Islet of Langerhans (tissue), 1 donor: ENCODE measurements at regions not wholly inside any gene's neighbourhood (a gene's known extent, or its start where the extent isn't known, plus 50 kb on each side); places are given as distances from the start of the nearest gene placed in this dataset.
"Not testable (repeated sequence)": the region's sequence is repeated elsewhere in the genome, so short reads cannot be mapped to it uniquely, and the experiment has no call there.

Experiments
- FAIRE-seq: peaks from one replicate; lab custom pipeline; 2011; peaks lifted over from hg19 to GRCh38; lab: Jason Lieb, UNC

GRCh38 chr4:179709961-179710624 lies 2267.9 kb upstream of the AGA start:
- FAIRE-seq = no peak

GRCh38 chr4:179719766-179720450 lies 2277.7 kb upstream of the AGA start:
- FAIRE-seq = no peak

- not testable (repeated sequence) for FAIRE-seq
Observed at GRCh38 chr4:179726491-179726890, 2284.3 kb upstream of the AGA start.

GRCh38 chr4:179728305-179728704 lies 2286.1 kb upstream of the AGA start:
- no peak for FAIRE-seq

GRCh38 chr4:179736820-179737219 lies 2294.6 kb upstream of the AGA start:
- FAIRE-seq = not testable (repeated sequence)

DNA sequence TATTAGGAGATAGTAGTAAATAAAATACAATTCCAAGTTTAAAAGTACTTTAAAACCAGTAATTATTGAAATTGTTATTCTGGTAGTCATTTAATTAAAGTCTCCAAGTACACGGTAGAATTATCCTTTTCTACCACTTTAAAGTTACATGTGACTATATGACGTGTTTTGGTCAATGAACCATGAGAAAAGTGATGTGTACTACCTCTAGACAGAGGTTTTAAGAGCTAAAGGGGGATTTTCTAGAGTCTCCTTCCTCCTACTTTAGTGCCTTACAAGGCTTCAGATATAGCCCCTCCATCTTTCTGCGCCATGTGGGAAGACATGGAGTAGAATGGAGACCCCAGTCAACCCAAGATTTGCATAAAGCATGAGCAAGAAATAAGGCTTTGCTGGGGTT lies 2296.6 kb upstream of the AGA start:
- no peak for FAIRE-seq

- no peak for FAIRE-seq
Observed at GRCh38 chr4:179747218-179747910, 2305.1 kb upstream of the AGA start.

DNA sequence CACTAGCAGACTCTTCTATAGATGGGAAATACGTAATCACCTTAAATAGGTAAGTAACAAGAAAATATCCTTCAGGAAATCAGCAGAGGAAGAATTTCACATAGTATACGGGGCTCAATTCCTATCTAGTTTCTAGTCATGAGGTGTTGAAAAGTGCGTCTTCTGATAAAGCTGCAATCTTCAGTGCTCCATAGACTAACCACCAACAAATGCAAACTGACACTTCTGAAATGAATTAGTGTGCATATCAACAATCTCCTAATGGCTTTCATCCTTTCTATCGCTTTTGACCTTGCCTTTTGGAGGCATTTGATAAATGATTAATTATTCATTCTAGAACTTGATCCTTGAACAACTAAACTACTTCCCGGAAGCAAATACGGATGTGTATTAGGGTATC lies 2306.6 kb upstream of the AGA start:
- FAIRE-seq = no peak

GRCh38 chr4:179750374-179750773 lies 2308.1 kb upstream of the AGA start:
- no peak for FAIRE-seq

GRCh38 chr4:179751669-179752068 lies 2309.4 kb upstream of the AGA start:
- no peak for FAIRE-seq

- FAIRE-seq = no peak
Observed at GRCh38 chr4:179755322-179755721, 2313.1 kb upstream of the AGA start.

DNA sequence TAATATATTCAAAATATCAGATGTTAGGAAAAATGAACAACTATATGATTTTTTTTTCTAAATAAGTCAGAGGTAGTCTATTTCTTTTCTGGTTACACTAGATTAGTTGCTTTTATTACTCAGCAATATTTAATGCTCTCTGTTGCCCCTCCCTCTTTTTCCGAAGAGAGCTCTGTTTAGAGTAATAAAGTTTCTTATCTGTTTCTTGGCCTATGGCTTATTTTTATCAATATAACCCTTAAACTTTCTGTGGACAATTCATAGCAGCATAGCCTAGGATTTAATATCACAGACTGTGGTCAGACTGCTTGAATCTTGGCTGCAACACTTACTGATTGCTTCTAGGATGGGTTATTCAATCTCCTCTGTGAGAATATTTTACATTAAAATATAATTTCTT lies 2315.4 kb upstream of the AGA start:
- FAIRE-seq = no peak

DNA sequence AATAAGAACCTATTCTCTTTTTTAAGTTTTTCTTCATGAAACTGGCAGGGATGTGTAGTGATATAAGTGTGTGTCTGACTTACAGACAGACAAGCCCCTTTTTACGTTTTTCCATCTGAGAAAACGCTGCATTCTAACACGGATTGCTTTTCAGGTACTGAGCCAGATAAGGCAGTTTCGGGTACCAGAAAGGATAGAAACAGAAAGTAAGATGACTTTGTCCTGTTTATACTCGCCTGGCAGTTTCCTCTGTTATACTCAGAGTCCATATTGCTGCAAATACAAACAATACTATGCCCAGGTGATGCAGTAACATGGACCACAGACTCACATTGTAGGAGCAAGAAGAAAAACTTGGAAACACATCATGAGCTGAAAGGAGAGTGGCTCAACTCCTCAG lies 2320.6 kb upstream of the AGA start:
- no peak for FAIRE-seq

DNA sequence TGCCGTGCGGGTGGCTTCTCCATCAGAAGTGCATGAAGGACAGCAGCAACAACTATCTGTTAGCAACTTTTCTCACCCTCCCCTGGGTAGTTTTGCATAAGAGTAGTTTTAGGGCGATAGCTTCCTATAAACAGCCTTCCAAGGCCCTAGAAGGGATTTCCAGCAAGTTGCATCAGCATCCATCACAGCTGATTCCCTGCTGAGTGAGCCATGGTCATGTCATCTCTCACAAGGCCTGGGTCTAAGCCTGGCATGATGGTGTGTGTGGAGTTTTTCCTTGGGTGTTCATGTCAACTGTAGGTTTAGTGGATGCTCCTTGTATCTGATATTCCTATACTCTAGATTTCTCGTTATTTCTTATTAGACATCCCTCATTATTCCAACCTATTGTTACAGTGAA lies 2324.7 kb upstream of the AGA start:
- no peak for FAIRE-seq

GRCh38 chr4:179768996-179769395 lies 2326.8 kb upstream of the AGA start:
- FAIRE-seq = no peak

DNA sequence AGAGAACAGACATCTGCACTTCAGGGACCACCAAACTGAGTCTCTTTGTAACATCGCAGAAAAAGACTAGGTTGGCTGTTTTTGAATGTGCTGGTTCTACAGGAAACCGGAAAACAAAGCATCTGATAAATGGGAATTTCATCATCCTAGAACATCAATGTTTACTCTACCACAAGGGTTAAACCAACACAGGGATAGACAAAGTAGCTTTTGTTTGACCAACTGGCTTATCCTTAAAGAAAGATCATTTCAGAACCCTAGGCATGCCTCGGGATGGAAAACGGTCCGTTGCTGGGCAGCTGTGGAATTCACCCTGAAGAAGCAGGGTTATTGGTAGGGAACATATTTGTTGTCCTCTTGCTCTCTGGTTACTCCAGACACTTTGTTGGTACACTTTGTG lies 2355.5 kb upstream of the AGA start:
- FAIRE-seq = no peak

DNA sequence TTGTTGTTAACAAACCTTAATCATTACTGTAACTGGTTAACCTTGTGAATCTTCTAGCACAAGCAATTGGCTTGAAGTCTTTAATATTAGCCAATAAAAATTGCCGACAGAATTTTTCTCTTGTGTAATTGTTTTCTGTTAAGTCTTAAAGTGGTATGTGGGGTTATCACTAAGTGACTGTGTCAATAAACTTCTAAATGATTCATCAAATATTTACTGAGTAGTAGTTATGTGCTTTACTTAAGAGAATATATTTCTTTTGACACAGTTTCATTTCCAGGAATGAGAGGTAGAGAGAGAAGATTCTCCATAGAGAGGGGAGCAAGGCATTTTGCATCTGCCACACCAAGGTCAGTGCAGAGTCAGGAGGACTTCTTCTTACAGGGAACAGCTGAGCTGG lies 2361.6 kb upstream of the AGA start:
- FAIRE-seq = no peak

DNA sequence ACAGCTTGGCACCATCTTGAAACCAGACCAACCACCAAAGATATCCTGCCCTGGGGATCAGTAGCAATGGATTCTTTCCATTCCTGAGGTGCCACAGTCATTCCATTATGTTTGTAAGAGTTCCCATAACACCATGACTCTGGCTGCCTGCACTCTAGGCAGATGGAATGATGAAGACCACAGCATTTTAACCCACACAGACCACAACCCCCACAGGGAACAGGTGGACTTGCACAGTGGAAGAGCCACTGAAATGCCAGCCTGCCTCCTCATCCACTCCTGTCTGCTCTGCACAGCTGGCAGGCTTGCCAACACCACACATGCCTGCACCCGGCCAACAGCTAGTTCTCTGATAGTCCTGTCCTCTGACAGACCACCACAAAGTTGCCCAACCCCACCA lies 2362.2 kb upstream of the AGA start:
- FAIRE-seq = no peak

DNA sequence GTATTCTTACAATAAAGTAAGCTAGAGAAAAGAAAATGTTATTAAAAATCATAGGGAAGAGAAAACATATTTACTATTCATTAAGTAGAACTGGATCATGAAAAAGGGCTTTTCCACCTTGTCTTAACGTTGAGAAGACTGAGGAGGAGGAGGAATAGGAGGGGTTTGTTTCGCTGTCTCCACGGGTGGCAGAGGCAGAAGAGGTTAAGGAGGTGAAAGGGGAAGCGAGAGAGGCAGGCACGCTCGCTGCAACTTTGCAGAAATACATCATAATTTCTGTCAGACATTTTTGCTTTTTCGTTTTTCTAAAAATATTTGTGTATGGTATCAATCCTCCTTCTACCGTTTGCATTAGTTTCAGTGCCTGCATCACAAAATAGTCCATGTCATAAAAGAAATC lies 2375.1 kb upstream of the AGA start:
- FAIRE-seq = no peak

GRCh38 chr4:179823342-179823741 lies 2381.1 kb upstream of the AGA start:
- FAIRE-seq = no peak

- no peak for FAIRE-seq
Observed at GRCh38 chr4:179831274-179831673, 2389.0 kb upstream of the AGA start.

DNA sequence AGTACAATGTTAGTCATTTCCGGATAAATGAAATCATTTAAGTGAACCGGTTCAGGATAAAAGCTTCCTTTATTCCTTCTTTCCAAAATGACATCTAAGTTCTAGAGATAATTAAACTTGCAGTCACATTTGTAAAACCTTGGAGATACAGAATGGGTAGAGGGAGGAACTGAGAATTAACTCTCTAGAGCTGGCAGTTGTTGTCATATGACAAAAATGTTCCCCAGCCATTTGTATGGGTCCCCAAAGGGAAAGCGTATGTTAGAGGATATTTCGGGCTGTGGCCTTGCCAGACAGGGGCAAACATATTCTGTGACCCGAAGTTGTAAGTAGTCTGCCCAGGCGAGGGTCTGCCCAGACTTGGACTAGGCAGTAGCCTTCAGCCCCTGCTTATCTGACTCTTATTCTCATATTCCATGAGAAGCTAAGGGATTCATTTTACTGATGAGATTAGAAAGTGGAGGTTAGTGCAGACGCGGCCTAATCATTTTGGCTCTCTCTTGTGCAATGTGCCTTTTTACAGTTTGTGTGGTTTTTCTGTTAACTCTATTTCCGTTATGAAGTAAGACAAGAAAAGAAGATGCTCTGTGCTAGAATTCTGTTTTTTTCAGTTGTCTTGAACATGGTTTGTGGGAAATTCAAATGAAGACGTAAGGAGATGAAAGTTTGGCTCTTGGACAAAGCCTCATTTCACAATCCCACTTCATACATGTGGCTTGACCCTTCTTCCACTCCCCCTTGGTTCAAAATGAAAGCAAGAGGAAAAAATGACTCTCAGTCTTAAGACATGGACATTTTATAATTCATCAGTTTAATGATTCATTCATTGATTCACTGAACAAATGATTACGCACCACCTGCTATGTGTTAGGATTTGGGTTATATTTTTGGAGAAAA lies 2394.2 kb upstream of the AGA start:
- no peak for FAIRE-seq

GRCh38 chr4:179843370-179843769 lies 2399.8 kb upstream of the TENM3 start:
- no peak for FAIRE-seq
